ENCODE measurements at regions not wholly inside any gene's neighbourhood (a gene's known extent, or its start where the extent isn't known, plus 50 kb on each side); places are given as distances from the start of the nearest gene placed in this dataset.

GRCh38 chr2:226064932-226065570 lies 665.5 kb downstream of the NYAP2 start:
- no peak for DNase-seq

GRCh38 chr2:226063704-226064440 lies 664.4 kb downstream of the NYAP2 start:
- no peak for DNase-seq

- no peak for DNase-seq
Observed at GRCh38 chr2:226059961-226060627, 660.6 kb downstream of the NYAP2 start.

GRCh38 chr2:226057914-226058313 lies 658.4 kb downstream of the NYAP2 start:
- no peak for DNase-seq

GRCh38 chr2:226057365-226057764 lies 657.9 kb downstream of the NYAP2 start:
- DNase-seq = no peak

GRCh38 chr2:226052772-226053416 lies 653.4 kb downstream of the NYAP2 start:
- no peak for DNase-seq

- DNase-seq = no peak
Observed at GRCh38 chr2:226050822-226051221, 651.3 kb downstream of the NYAP2 start.

GRCh38 chr2:226048611-226049010 lies 649.1 kb downstream of the NYAP2 start:
- no peak for DNase-seq

- DNase-seq = no peak
Observed at GRCh38 chr2:226045080-226045479, 645.6 kb downstream of the NYAP2 start.

GRCh38 chr2:226040344-226040900 lies 640.9 kb downstream of the NYAP2 start:
- no peak for DNase-seq

GRCh38 chr2:226037526-226037925 lies 638.0 kb downstream of the NYAP2 start:
- DNase-seq = no peak

GRCh38 chr2:226031647-226032501 lies 632.4 kb downstream of the NYAP2 start:
- peak; percentile 33 to 50 for DNase-seq

GRCh38 chr2:226030788-226031646 lies 631.5 kb downstream of the NYAP2 start:
- DNase-seq = peak; percentile 38 to 39

GRCh38 chr2:226030369-226030768 lies 630.9 kb downstream of the NYAP2 start:
- no peak for DNase-seq

- no peak for DNase-seq
Observed at GRCh38 chr2:226023946-226024345, 624.4 kb downstream of the NYAP2 start.

GRCh38 chr2:226023383-226023782 lies 623.9 kb downstream of the NYAP2 start:
- no peak for DNase-seq

GRCh38 chr2:226020956-226021355 lies 621.4 kb downstream of the NYAP2 start:
- no peak for DNase-seq

GRCh38 chr2:226020176-226020575 lies 620.7 kb downstream of the NYAP2 start:
- no peak for DNase-seq

GRCh38 chr2:226018641-226019040 lies 619.1 kb downstream of the NYAP2 start:
- DNase-seq = no peak

- no peak for DNase-seq
Observed at GRCh38 chr2:226017537-226017936, 618.0 kb downstream of the NYAP2 start.

- DNase-seq = no peak
Observed at GRCh38 chr2:226017107-226017506, 617.6 kb downstream of the NYAP2 start.
